OCI-LY3 (cell line): ENCODE measurements at regions not wholly inside any gene's neighbourhood (a gene's known extent, or its start where the extent isn't known, plus 50 kb on each side); places are given as distances from the start of the nearest gene placed in this dataset.
A peak's percentile ranks its signal among the peaks of the same experiment; 100 is the strongest.

Experiments used
- H2AFZ ChIP-seq: fragments of 200-600, 300-600 bp; shearing (Covaris generic); 2 replicates; pipeline ENCODE4 v1.6.0; 2014; ENCODE audit warnings: antibody characterized with exemption, low read depth, low read length
- H3K27ac ChIP-seq: fragments of 200-600, 300-600 bp; sonication (generic); 2 replicates; pipeline ENCODE4 v1.5.1; 2014; ENCODE audit warnings: mild to moderate bottlenecking, low read length, moderate library complexity, mixed read lengths
- H3K27me3 ChIP-seq: fragments of 200-600, 300-600 bp; sonication (generic); 2 replicates; pipeline ENCODE4 v1.6.1; 2014; ENCODE audit warnings: low read depth, low read length, mixed read lengths
- H3K36me3 ChIP-seq: fragments of 200-600, 300-600 bp; sonication (generic); replicated peaks from 2 replicates; pipeline ENCODE3; 2014; ENCODE audit warnings: low read depth, low read length, mixed read lengths
- H3K4me1 ChIP-seq: fragments of 300-600, 200-600 bp; sonication (generic); 2 replicates; pipeline ENCODE4 v1.6.1; 2014; ENCODE audit warnings: low read length, mixed read lengths
- H3K4me2 ChIP-seq: fragments of 200-600, 300-600 bp; sonication (generic); 2 replicates; pipeline ENCODE4 v1.6.1; 2014; ENCODE audit warnings: low read length, mixed read lengths
- H3K4me3 ChIP-seq: fragments of 300-600, 200-600 bp; sonication (generic); 2 replicates; pipeline ENCODE4 v1.5.1; 2014; ENCODE audit warnings: antibody characterized with exemption, mild to moderate bottlenecking, low read length, moderate library complexity
- H3K79me2 ChIP-seq: fragments of 300-600, 200-600 bp; shearing (Covaris generic); 2 replicates; pipeline ENCODE4 v1.6.1; 2014; ENCODE audit warnings: mild to moderate bottlenecking, low read length, mixed read lengths
- H3K9ac ChIP-seq: fragments of 300-600, 200-600 bp; shearing (Covaris generic); 2 replicates; pipeline ENCODE4 v1.6.0; 2014; ENCODE audit warnings: mild to moderate bottlenecking, low read length, moderate library complexity
- H3K9me3 ChIP-seq: fragments of 200-600, 300-600 bp; shearing (Covaris generic); 2 replicates; pipeline ENCODE4 v1.6.1; 2014; ENCODE audit warnings: low read length, mixed read lengths; ENCODE audit not compliant: insufficient read depth
- H4K20me1 ChIP-seq: fragments of 200-600, 300-600 bp; sonication (generic); 2 replicates; pipeline ENCODE4 v1.6.1; 2016; ENCODE audit warnings: low read length, mixed read lengths; ENCODE audit not compliant: insufficient read depth
- CTCF ChIP-seq: fragments of 200-600, 300-600 bp; sonication (generic); IDR thresholded peaks from 2 replicates; pipeline ENCODE4 v1.5.1; 2014; ENCODE audit warnings: antibody characterized with exemption, low read length, low read depth
- EZH2phosphoT487 ChIP-seq: fragments of 200-600 bp; shearing (Covaris generic); IDR thresholded peaks from 2 replicates; pipeline ENCODE4 v1.6.1; 2018; ENCODE audit warnings: antibody characterized with exemption, mixed run types, low read depth

GRCh38 chr2:215498431-215498830 lies 62.6 kb upstream of the FN1 start:
- no peaks in the 10 kb centered on the region for H3K4me1 ChIP-seq
- no peak overlapping the region for H3K4me2 ChIP-seq
- H3K4me3 ChIP-seq = no peak overlapping the region
- H3K9me3 ChIP-seq = no peaks in the 10 kb centered on the region
- no peaks in the 10 kb centered on the region for H3K36me3 ChIP-seq
- H3K27ac ChIP-seq = no peak overlapping the region
- TF ChIP-seq EZH2phosphoT487 (no peak), CTCF (no peak)
- no peaks in the 10 kb centered on the region for H3K27me3 ChIP-seq
- H3K79me2 ChIP-seq = no peaks in the 10 kb centered on the region
- no peak overlapping the region for H2AFZ ChIP-seq
- H3K9ac ChIP-seq = no peak overlapping the region
- H4K20me1 ChIP-seq = no peaks in the 10 kb centered on the region

- Histone ChIP-seq H3K4me1 (no peaks in the 10 kb centered on the region), H3K27me3 (no peaks in the 10 kb centered on the region), H3K4me3 (no peak overlapping the region), H3K27ac (no peak overlapping the region), H4K20me1 (no peaks in the 10 kb centered on the region), H3K9ac (no peak overlapping the region), H3K36me3 (no peaks in the 10 kb centered on the region), H3K9me3 (no peaks in the 10 kb centered on the region), H3K79me2 (no peaks in the 10 kb centered on the region), H2AFZ (no peak overlapping the region), H3K4me2 (no peak overlapping the region)
- TF ChIP-seq CTCF (no peak), EZH2phosphoT487 (no peak)
Measured at GRCh38 chr2:215493376-215493775, 57.5 kb upstream of the FN1 start.

GRCh38 chr2:215489288-215489848 lies 53.5 kb upstream of the FN1 start:
- Histone ChIP-seq H2AFZ (no peak overlapping the region), H3K36me3 (no peaks in the 10 kb centered on the region), H3K4me1 (no peaks in the 10 kb centered on the region), H3K27ac (no peak overlapping the region), H3K4me2 (no peak overlapping the region), H3K27me3 (no peaks in the 10 kb centered on the region), H4K20me1 (no peaks in the 10 kb centered on the region), H3K79me2 (no peaks in the 10 kb centered on the region), H3K9me3 (no peaks in the 10 kb centered on the region), H3K4me3 (no peak overlapping the region), H3K9ac (no peak overlapping the region)
- no peak for TF ChIP-seq EZH2phosphoT487
- TF ChIP-seq CTCF = peak; percentile 24; the same call in 1 of the 2 replicates

GRCh38 chr2:215487002-215487372 lies 51.1 kb upstream of the FN1 start:
- no peak for TF ChIP-seq EZH2phosphoT487
- Histone ChIP-seq H3K4me2 (no peak overlapping the region), H3K4me3 (no peak overlapping the region), H3K9ac (no peak overlapping the region), H3K36me3 (no peaks in the 10 kb centered on the region), H2AFZ (no peak overlapping the region), H3K4me1 (no peaks in the 10 kb centered on the region), H4K20me1 (no peaks in the 10 kb centered on the region), H3K27me3 (no peaks in the 10 kb centered on the region), H3K27ac (no peak overlapping the region), H3K79me2 (no peaks in the 10 kb centered on the region), H3K9me3 (no peaks in the 10 kb centered on the region)
